OCI-LY1 (cell line): ENCODE measurements at regions not wholly inside any gene's neighbourhood (a gene's known extent, or its start where the extent isn't known, plus 50 kb on each side); places are given as distances from the start of the nearest gene placed in this dataset.

ENCODE experiments used
- H2AFZ ChIP-seq: fragments of 200-600 bp; sonication (generic), shearing (Covaris generic); 2 replicates; pipeline ENCODE4 v1.6.0; 2014; ENCODE audit warnings: antibody characterized with exemption, mild to moderate bottlenecking, low read length
- H3F3A ChIP-seq: fragments of 200-600 bp; sonication (generic), shearing (Covaris generic); 2 replicates; pipeline ENCODE4 v1.6.0; 2014; ENCODE audit warnings: mild to moderate bottlenecking, antibody characterized with exemption, low read length, moderate library complexity; ENCODE audit not compliant: insufficient read depth
- H3K27ac ChIP-seq: fragments of 200-600 bp; sonication (generic); 2 replicates; pipeline ENCODE4 v1.5.1; 2014; ENCODE audit warnings: low read length, mixed run types, mild to moderate bottlenecking, low read depth; ENCODE audit not compliant: poor library complexity, severe bottlenecking
- H3K27me3 ChIP-seq: fragments of 200-600 bp; sonication (generic); 2 replicates; pipeline ENCODE4 v1.6.0; 2014; ENCODE audit warnings: antibody characterized with exemption, mild to moderate bottlenecking, low read length, moderate library complexity; ENCODE audit not compliant: insufficient read depth
- H3K36me3 ChIP-seq: fragments of 200-600 bp; sonication (generic); 2 replicates; pipeline ENCODE4 v1.6.1; 2014; ENCODE audit warnings: mild to moderate bottlenecking, antibody characterized with exemption, low read length, moderate library complexity, mixed read lengths; ENCODE audit not compliant: insufficient read depth
- H3K4me1 ChIP-seq: fragments of 200-600 bp; sonication (generic); 2 replicates; pipeline ENCODE4 v1.5.1; 2014; ENCODE audit warnings: mild to moderate bottlenecking, low read length, moderate library complexity; ENCODE audit not compliant: insufficient read depth, severe bottlenecking
- H3K4me2 ChIP-seq: fragments of 200-600 bp; sonication (generic), shearing (Covaris generic); 2 replicates; pipeline ENCODE4 v1.6.1; 2014; ENCODE audit warnings: low read length
- H3K4me3 ChIP-seq: fragments of 200-600 bp; sonication (generic); 2 replicates; pipeline ENCODE4 v1.5.1; 2014; ENCODE audit warnings: low read length, low read depth, mild to moderate bottlenecking, mixed read lengths; ENCODE audit not compliant: poor library complexity, severe bottlenecking
- H3K79me2 ChIP-seq: fragments of 200-600 bp; shearing (Covaris generic); 2 replicates; pipeline ENCODE4 v1.6.1; 2016; ENCODE audit warnings: mixed run types, low read length, mixed read lengths; ENCODE audit not compliant: insufficient read depth
- H3K9ac ChIP-seq: fragments of 200-600 bp; sonication (generic), shearing (Covaris generic); 2 replicates; pipeline ENCODE4 v1.6.1; 2014; ENCODE audit warnings: mild to moderate bottlenecking, low read length, mixed read lengths
- H3K9me2 ChIP-seq: fragments of 200-600 bp; sonication (generic), shearing (Covaris generic); 2 replicates; pipeline ENCODE4 v1.6.1; 2014; ENCODE audit warnings: low read depth, mild to moderate bottlenecking, low read length, mixed read lengths
- H3K9me3 ChIP-seq: fragments of 200-600 bp; shearing (Covaris generic); 2 replicates; pipeline ENCODE4 v1.6.1; 2014; ENCODE audit warnings: low read length, mixed read lengths
- H4K20me1 ChIP-seq: fragments of 200-600 bp; sonication (generic), shearing (Covaris generic); 2 replicates; pipeline ENCODE4 v1.6.0; 2016; ENCODE audit warnings: mild to moderate bottlenecking, low read length; ENCODE audit not compliant: insufficient read depth
- CTCF ChIP-seq: fragments of 200-600 bp; sonication (generic), shearing (Covaris generic); IDR thresholded peaks from 2 replicates; pipeline ENCODE4 v1.5.1; 2017; ENCODE audit warnings: mild to moderate bottlenecking, antibody characterized with exemption, low read length, moderate library complexity, mixed read lengths
- EZH2 ChIP-seq: fragments of 200-600 bp; sonication (generic), shearing (Covaris generic); IDR thresholded peaks from 2 replicates; pipeline ENCODE4 v1.8.0; 2017; ENCODE audit warnings: borderline replicate concordance, mixed run types, mild to moderate bottlenecking, antibody characterized with exemption, low read length, moderate library complexity, mixed read lengths

- Histone ChIP-seq H3K27ac (no peak overlapping the region), H4K20me1 (no peaks in the 10 kb centered on the region), H3F3A (no peaks in the 10 kb centered on the region), H3K4me1 (no peaks in the 10 kb centered on the region), H3K9me2 (no peaks in the 10 kb centered on the region), H3K4me2 (no peak overlapping the region), H3K4me3 (no peak overlapping the region), H3K79me2 (no peaks in the 10 kb centered on the region), H3K36me3 (no peaks in the 10 kb centered on the region), H3K9ac (no peak overlapping the region), H2AFZ (no peak overlapping the region), H3K9me3 (no peaks in the 10 kb centered on the region), H3K27me3 (peaks cover 8% of the 10 kb centered on the region; the same call in 1 of the 2 replicates)
- no peak for TF ChIP-seq EZH2
- TF ChIP-seq CTCF: no peak
Observed at GRCh38 chr7:22025983-22026382, 80.3 kb upstream of the CDCA7L start.

DNA sequence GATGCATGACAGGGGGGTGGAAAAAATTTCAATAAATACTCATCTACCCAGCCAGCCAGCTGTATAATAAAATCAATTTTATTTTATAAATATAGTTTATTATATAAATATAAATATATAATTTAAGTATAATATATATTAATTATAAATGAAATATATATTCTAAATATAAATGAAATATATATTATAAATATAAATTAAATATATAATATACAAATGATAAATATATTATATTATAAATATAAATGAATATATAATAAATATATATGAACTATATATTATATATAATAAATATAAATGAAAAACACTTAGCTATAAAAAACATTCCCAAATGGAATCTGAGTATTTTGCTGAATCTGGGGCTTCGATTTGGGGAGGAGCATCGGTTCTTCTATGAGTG lies 79.4 kb upstream of the CDCA7L start:
- Histone ChIP-seq H3K4me2 (no peak overlapping the region), H3F3A (no peaks in the 10 kb centered on the region), H2AFZ (no peak overlapping the region), H3K9ac (no peak overlapping the region), H3K4me3 (no peak overlapping the region), H3K9me3 (no peaks in the 10 kb centered on the region), H3K4me1 (no peaks in the 10 kb centered on the region), H3K9me2 (no peaks in the 10 kb centered on the region), H4K20me1 (no peaks in the 10 kb centered on the region), H3K27me3 (peaks cover 8% of the 10 kb centered on the region; the same call in 1 of the 2 replicates), H3K79me2 (no peaks in the 10 kb centered on the region), H3K36me3 (no peaks in the 10 kb centered on the region), H3K27ac (no peak overlapping the region)
- TF ChIP-seq EZH2: no peak
- TF ChIP-seq CTCF: no peak

- Histone ChIP-seq H3K4me1 (no peaks in the 10 kb centered on the region), H3K36me3 (no peaks in the 10 kb centered on the region), H3K9ac (no peak overlapping the region), H3K79me2 (no peaks in the 10 kb centered on the region), H3F3A (no peaks in the 10 kb centered on the region), H3K9me3 (no peaks in the 10 kb centered on the region), H3K4me2 (no peak overlapping the region), H2AFZ (no peak overlapping the region), H3K9me2 (no peaks in the 10 kb centered on the region), H3K27ac (no peak overlapping the region), H3K27me3 (no peaks in the 10 kb centered on the region), H3K4me3 (no peak overlapping the region), H4K20me1 (no peaks in the 10 kb centered on the region)
- TF ChIP-seq CTCF (no peak), EZH2 (no peak)
Observed at GRCh38 chr7:22019931-22020330, 74.2 kb upstream of the CDCA7L start.
